HL-60 (cell line): ENCODE measurements at regions not wholly inside any gene's neighbourhood (a gene's known extent, or its start where the extent isn't known, plus 50 kb on each side); places are given as distances from the start of the nearest gene placed in this dataset.

Experiments
- DNase-seq, 2 experiments: peaks; one replicate each; pipeline ENCODE4 v3.0.0-alpha.2; 2010 to 2020; ENCODE audit warnings: low read depth in 1 of 2, low spot score in 1 of 2
- H3K27ac ChIP-seq: fragments of 250-450 bp; sonication (Bioruptor Pico); replicated peaks from 2 replicates; pipeline ENCODE4 v1.5.1; 2020; ENCODE audit warnings: mild to moderate bottlenecking, moderate library complexity
- H3K27me3 ChIP-seq: fragments of 250-450 bp; sonication (Bioruptor Pico); 2 replicates; pipeline ENCODE4 v1.5.1; 2021; ENCODE audit warnings: mild to moderate bottlenecking, moderate library complexity; ENCODE audit not compliant: insufficient read depth, poor library complexity, severe bottlenecking
- H3K4me3 ChIP-seq: replicated peaks from 2 replicates; pipeline ENCODE4 v1.5.1; 2011; ENCODE audit warnings: mild to moderate bottlenecking, control low read depth, low read length; ENCODE audit not compliant: insufficient read depth
- GABPA ChIP-seq: IDR thresholded peaks from 2 replicates; pipeline ENCODE4 v1.6.1; 2012; ENCODE audit warnings: low read depth
- POLR2AphosphoS5 ChIP-seq: IDR thresholded peaks from 2 replicates; pipeline ENCODE4 v1.6.1; 2012; ENCODE audit warnings: low read depth
- SPI1 ChIP-seq: IDR thresholded peaks from 2 replicates; pipeline ENCODE4 v1.6.1; 2012; ENCODE audit warnings: low read depth, mild to moderate bottlenecking, borderline replicate concordance
- TF ChIP-seq, protein P1 (sequence below): IDR thresholded peaks from 2 replicates; pipeline ENCODE4 v1.6.1; 2012; ENCODE audit warnings: low read depth; ENCODE audit not compliant: insufficient replicate concordance
- TF ChIP-seq, protein P2 (sequence below): IDR thresholded peaks from one replicate; pipeline ENCODE4 v1.5.1; 2011; ENCODE audit warnings: low read length, control low read depth, inconsistent platforms; ENCODE audit not compliant: insufficient read depth

DNA sequence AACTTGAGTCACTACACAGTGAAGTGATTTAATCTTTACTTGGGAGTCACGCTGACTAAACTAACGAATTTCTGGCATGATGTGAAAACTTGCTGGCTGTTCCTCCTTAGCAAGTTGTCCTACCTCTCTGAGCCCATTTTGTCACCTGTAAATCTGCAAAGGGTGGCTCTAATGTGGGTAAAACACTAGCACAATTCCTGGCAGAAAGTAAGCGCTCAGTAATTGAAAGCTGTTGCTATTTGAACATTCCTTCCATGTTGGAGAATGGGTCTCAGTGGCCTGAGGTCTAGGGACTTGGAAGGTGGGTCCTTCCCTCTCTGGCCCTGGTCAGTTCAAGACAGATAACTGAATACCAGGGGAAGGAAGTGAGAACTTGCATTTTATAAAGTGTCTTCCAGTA lies 309.0 kb upstream of the PROX1 start:
- H3K27ac ChIP-seq: no peak overlapping the region
- TF ChIP-seq SPI1: no peak
- DNase-seq: no peak
- H3K27me3 ChIP-seq: no peaks in the 10 kb centered on the region
- H3K4me3 ChIP-seq: no peak overlapping the region

DNA sequence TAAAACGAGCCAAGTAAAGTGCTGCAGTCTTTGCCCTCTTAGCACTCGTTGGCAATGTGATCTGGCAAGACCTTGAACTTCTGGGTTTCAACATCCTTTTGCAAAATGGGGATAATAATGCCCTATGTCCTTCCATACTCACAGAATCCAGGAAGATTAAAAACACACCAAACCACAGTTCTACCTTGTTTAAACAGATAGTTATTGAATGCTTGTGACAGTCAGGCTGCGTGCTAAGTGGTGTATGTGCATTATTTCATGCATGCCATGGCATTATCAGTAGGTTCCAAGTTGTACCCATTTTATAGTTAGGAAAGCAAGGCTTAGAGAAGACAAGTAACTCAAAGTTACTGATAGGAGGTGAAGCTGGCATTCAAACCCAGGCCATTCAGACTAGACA lies 308.6 kb upstream of the PROX1 start:
- no peak for DNase-seq
- H3K27me3 ChIP-seq: no peaks in the 10 kb centered on the region
- no peak overlapping the region for H3K4me3 ChIP-seq
- TF ChIP-seq SPI1 (no peak), GABPA (no peak), POLR2AphosphoS5 (no peak)
- TF ChIP-seq, protein P1, sequence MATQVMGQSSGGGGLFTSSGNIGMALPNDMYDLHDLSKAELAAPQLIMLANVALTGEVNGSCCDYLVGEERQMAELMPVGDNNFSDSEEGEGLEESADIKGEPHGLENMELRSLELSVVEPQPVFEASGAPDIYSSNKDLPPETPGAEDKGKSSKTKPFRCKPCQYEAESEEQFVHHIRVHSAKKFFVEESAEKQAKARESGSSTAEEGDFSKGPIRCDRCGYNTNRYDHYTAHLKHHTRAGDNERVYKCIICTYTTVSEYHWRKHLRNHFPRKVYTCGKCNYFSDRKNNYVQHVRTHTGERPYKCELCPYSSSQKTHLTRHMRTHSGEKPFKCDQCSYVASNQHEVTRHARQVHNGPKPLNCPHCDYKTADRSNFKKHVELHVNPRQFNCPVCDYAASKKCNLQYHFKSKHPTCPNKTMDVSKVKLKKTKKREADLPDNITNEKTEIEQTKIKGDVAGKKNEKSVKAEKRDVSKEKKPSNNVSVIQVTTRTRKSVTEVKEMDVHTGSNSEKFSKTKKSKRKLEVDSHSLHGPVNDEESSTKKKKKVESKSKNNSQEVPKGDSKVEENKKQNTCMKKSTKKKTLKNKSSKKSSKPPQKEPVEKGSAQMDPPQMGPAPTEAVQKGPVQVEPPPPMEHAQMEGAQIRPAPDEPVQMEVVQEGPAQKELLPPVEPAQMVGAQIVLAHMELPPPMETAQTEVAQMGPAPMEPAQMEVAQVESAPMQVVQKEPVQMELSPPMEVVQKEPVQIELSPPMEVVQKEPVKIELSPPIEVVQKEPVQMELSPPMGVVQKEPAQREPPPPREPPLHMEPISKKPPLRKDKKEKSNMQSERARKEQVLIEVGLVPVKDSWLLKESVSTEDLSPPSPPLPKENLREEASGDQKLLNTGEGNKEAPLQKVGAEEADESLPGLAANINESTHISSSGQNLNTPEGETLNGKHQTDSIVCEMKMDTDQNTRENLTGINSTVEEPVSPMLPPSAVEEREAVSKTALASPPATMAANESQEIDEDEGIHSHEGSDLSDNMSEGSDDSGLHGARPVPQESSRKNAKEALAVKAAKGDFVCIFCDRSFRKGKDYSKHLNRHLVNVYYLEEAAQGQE: no peak
- TF ChIP-seq, protein P2, sequence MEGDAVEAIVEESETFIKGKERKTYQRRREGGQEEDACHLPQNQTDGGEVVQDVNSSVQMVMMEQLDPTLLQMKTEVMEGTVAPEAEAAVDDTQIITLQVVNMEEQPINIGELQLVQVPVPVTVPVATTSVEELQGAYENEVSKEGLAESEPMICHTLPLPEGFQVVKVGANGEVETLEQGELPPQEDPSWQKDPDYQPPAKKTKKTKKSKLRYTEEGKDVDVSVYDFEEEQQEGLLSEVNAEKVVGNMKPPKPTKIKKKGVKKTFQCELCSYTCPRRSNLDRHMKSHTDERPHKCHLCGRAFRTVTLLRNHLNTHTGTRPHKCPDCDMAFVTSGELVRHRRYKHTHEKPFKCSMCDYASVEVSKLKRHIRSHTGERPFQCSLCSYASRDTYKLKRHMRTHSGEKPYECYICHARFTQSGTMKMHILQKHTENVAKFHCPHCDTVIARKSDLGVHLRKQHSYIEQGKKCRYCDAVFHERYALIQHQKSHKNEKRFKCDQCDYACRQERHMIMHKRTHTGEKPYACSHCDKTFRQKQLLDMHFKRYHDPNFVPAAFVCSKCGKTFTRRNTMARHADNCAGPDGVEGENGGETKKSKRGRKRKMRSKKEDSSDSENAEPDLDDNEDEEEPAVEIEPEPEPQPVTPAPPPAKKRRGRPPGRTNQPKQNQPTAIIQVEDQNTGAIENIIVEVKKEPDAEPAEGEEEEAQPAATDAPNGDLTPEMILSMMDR: no peak
- H3K27ac ChIP-seq: no peak overlapping the region

DNA sequence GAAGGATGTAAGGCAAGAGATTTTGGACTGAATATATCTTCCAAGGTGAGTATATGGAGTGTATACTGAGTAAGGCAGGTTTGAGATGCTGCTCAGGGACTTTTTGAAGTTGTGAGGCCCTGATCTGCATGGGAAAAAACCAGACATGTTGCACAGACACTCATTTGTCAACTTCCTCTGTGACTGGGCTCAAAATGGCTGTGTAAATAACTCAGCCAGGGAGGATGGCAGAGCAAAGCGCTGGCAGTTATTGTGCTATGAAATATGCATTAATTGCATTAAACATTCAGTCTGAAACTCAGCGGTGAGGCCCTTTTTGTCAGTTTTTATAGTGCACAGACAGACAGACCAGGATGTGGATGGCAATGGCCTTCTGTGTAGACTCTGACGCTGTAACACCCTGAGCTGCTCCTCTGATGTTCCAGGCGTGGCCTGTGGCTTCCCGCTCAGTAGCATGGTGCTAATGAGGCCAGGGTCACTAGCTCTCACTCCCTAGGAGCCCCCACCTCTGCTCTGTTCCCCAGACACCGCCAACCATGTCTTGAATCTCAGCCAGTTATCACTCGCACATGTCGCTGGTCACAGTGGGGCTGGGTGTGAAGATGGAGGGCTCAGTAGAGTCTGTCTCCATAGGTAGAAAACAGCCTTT lies 307.0 kb upstream of the PROX1 start:
- H3K4me3 ChIP-seq: no peak overlapping the region

More for the DNA sequence above, 307.0 kb upstream of the PROX1 start:
- DNase-seq: no peak
- no peak overlapping the region for H3K27ac ChIP-seq
- TF ChIP-seq, protein P2: no peak
- TF ChIP-seq POLR2AphosphoS5: no peak
- TF ChIP-seq SPI1: no peak
- TF ChIP-seq GABPA: no peak
- TF ChIP-seq, protein P1: no peak
- no peaks in the 10 kb centered on the region for H3K27me3 ChIP-seq
